Ishikawa (cell line): ENCODE measurements at regions not wholly inside any gene's neighbourhood (a gene's known extent, or its start where the extent isn't known, plus 50 kb on each side); places are given as distances from the start of the nearest gene placed in this dataset.

Source experiments
- CEBPB ChIP-seq: IDR thresholded peaks from 2 replicates; pipeline ENCODE4 v1.6.1; 2012
- CREB1 ChIP-seq: IDR thresholded peaks from 2 replicates; pipeline ENCODE4 v1.6.1; 2012; ENCODE audit warnings: low read depth
- EGR1 ChIP-seq: IDR thresholded peaks from 2 replicates; pipeline ENCODE4 v1.6.1; 2012
- EP300 ChIP-seq: IDR thresholded peaks from 2 replicates; pipeline ENCODE4 v1.6.1; 2012; ENCODE audit warnings: borderline replicate concordance
- FOXM1 ChIP-seq: IDR thresholded peaks from 2 replicates; pipeline ENCODE4 v1.6.1; 2012; ENCODE audit warnings: low read depth, borderline replicate concordance
- NFIC ChIP-seq: IDR thresholded peaks from 2 replicates; pipeline ENCODE4 v1.6.1; 2012
- RAD21 ChIP-seq: IDR thresholded peaks from 2 replicates; pipeline ENCODE4 v1.6.1; 2012; ENCODE audit warnings: low read depth
- REST ChIP-seq: IDR thresholded peaks from 2 replicates; pipeline ENCODE4 v1.6.1; 2012; ENCODE audit warnings: low read depth, mild to moderate bottlenecking
- TAF1 ChIP-seq: IDR thresholded peaks from 2 replicates; pipeline ENCODE4 v1.6.1; 2012; ENCODE audit warnings: low read depth, mild to moderate bottlenecking
- TCF12 ChIP-seq: IDR thresholded peaks from 2 replicates; pipeline ENCODE4 v1.6.1; 2012; ENCODE audit warnings: low read depth
- TEAD4 ChIP-seq: IDR thresholded peaks from 2 replicates; pipeline ENCODE4 v1.6.1; 2012
- USF1 ChIP-seq: IDR thresholded peaks from 2 replicates; pipeline ENCODE4 v1.6.1; 2012
- YY1 ChIP-seq: IDR thresholded peaks from 2 replicates; pipeline ENCODE4 v1.6.1; 2012; ENCODE audit warnings: low read depth
- ZBTB7A ChIP-seq: IDR thresholded peaks from 2 replicates; pipeline ENCODE4 v1.6.1; 2012; ENCODE audit warnings: low read depth
- TF ChIP-seq, protein P1 (sequence below): IDR thresholded peaks from 2 replicates; pipeline ENCODE4 v1.6.1; 2012

- no peak for TF ChIP-seq YY1
- TF ChIP-seq TEAD4: no peak
- TF ChIP-seq, protein P1, sequence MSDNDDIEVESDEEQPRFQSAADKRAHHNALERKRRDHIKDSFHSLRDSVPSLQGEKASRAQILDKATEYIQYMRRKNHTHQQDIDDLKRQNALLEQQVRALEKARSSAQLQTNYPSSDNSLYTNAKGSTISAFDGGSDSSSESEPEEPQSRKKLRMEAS: no peak
- TF ChIP-seq CREB1: no peak
- TF ChIP-seq REST: no peak
- no peak for TF ChIP-seq FOXM1
- TF ChIP-seq USF1: no peak
- no peak for TF ChIP-seq CEBPB
- TF ChIP-seq TCF12: no peak
- no peak for TF ChIP-seq EGR1
- TF ChIP-seq TAF1: no peak
- no peak for TF ChIP-seq NFIC
- TF ChIP-seq ZBTB7A: no peak
- TF ChIP-seq EP300: no peak
- no peak for TF ChIP-seq RAD21
Observed at GRCh38 chr12:93125126-93125525, 196.0 kb upstream of the EEA1 start.

- no peak for TF ChIP-seq CREB1
- TF ChIP-seq USF1: no peak
- no peak for TF ChIP-seq EGR1
- no peak for TF ChIP-seq YY1
- TF ChIP-seq, protein P1: no peak
- no peak for TF ChIP-seq TCF12
- no peak for TF ChIP-seq ZBTB7A
- no peak for TF ChIP-seq RAD21
- no peak for TF ChIP-seq REST
- no peak for TF ChIP-seq CEBPB
- TF ChIP-seq NFIC: no peak
- TF ChIP-seq EP300: no peak
- no peak for TF ChIP-seq TEAD4
Observed at GRCh38 chr12:93126069-93126474, 197.0 kb upstream of the EEA1 start.

GRCh38 chr12:93127107-93127560, 198.0 kb upstream of the EEA1 start:
- TF ChIP-seq, protein P1: no peak
- no peak for TF ChIP-seq RAD21
- no peak for TF ChIP-seq ZBTB7A
- no peak for TF ChIP-seq TAF1
- no peak for TF ChIP-seq FOXM1
- TF ChIP-seq TCF12: no peak
- no peak for TF ChIP-seq TEAD4
- TF ChIP-seq REST: no peak
- no peak for TF ChIP-seq NFIC
- TF ChIP-seq EGR1: no peak
- TF ChIP-seq USF1: no peak
- TF ChIP-seq CREB1: no peak
- no peak for TF ChIP-seq YY1
- no peak for TF ChIP-seq CEBPB
- no peak for TF ChIP-seq EP300
